Lower leg skin (tissue), 3 donors: ENCODE measurements at regions not wholly inside any gene's neighbourhood (a gene's known extent, or its start where the extent isn't known, plus 50 kb on each side); places are given as distances from the start of the nearest gene placed in this dataset.

Experiments used
- CTCF ChIP-seq, 3 donors: fragments of 450-650 bp; IDR thresholded peaks; one replicate each; pipeline ENCODE4 v1.5.1; 2016; ENCODE audit warnings: antibody characterized with exemption in 3 of 3, mild to moderate bottlenecking in 3 of 3, moderate library complexity in 2 of 3
- POLR2A ChIP-seq, 2 donors: fragments of 450-650 bp; IDR thresholded peaks; one replicate each; pipeline ENCODE4 v1.6.1; 2016 to 2017; ENCODE audit warnings: antibody characterized with exemption in 2 of 2, mild to moderate bottlenecking in 1 of 2, moderate library complexity in 1 of 2

GRCh38 chr5:117779171-117779570, 1204.5 kb upstream of the SEMA6A start:
- no peak for TF ChIP-seq CTCF (IDR thresholded peaks at IDR 0.05)
- no peak for TF ChIP-seq POLR2A (IDR thresholded peaks at IDR 0.05)
